PC-9 (cell line): ENCODE measurements at regions not wholly inside any gene's neighbourhood (a gene's known extent, or its start where the extent isn't known, plus 50 kb on each side); places are given as distances from the start of the nearest gene placed in this dataset.

Experiments used
- BruUV-seq: library from RNA; stranded (reverse); fragments of 400-500 nt; replicated peaks from 2 replicates; lab custom pipeline; 2021; lab: Mats Ljungman, UMichigan
- CTCF ChIA-PET: fragments of 300-600 bp; sonication (Branson Sonifier 250); formaldehyde crosslinking; loops from one replicate; lab custom pipeline; 2022; ENCODE audit warnings: antibody characterized with exemption; lab: Charles Lee
- POLR2A ChIA-PET: fragments of 300-600 bp; sonication (Branson Sonifier 250); formaldehyde crosslinking; loops from one replicate; lab custom pipeline; 2022; ENCODE audit warnings: antibody characterized with exemption; ENCODE audit not compliant: unreplicated experiment; lab: Charles Lee
- DNase-seq, 2 experiments: peaks; one replicate each; pipeline versions ENCODE4 v3.0.0 to v3.0.0-alpha.2; 2015 to 2022; ENCODE audit warnings: mixed read lengths in 1 of 2
- H2AFZ ChIP-seq: fragments of 200-600 bp; sonication (generic); 2 replicates; pipeline ENCODE4 v1.8.1; 2017; ENCODE audit warnings: antibody characterized with exemption
- H3F3A ChIP-seq: fragments of 200-600 bp; sonication (generic); 2 replicates; pipeline ENCODE4 v1.8.1; 2017; ENCODE audit warnings: antibody characterized with exemption, mild to moderate bottlenecking, low read depth; ENCODE audit not compliant: insufficient read depth
- H3K27ac ChIP-seq: fragments of 200-600 bp; sonication (generic); 2 replicates; pipeline ENCODE4 v1.6.1; 2016; ENCODE audit warnings: mixed run types
- H3K27me3 ChIP-seq: fragments of 200-600 bp; sonication (generic); 2 replicates; pipeline ENCODE4 v1.6.1; 2016; ENCODE audit warnings: low read depth, mixed run types; ENCODE audit not compliant: insufficient read depth
- H3K36me3 ChIP-seq: fragments of 200-600 bp; sonication (generic); 2 replicates; pipeline ENCODE4 v1.6.1; 2016; ENCODE audit warnings: low read depth, mixed run types
- H3K4me1 ChIP-seq: fragments of 200-600 bp; sonication (generic); replicated peaks from 2 replicates; pipeline ENCODE4 v1.6.1; 2016; ENCODE audit warnings: mixed run types; ENCODE audit not compliant: insufficient read depth
- H3K4me2 ChIP-seq: fragments of 200-600 bp; sonication (generic); 2 replicates; pipeline ENCODE4 v1.6.1; 2017; ENCODE audit warnings: mixed run types
- H3K4me3 ChIP-seq: fragments of 200-600 bp; sonication (generic); 2 replicates; pipeline ENCODE4 v1.6.1; 2016; ENCODE audit warnings: mixed run types
- H3K79me2 ChIP-seq: fragments of 200-600 bp; sonication (generic); 2 replicates; pipeline ENCODE4 v1.6.1; 2017; ENCODE audit warnings: low read depth, mixed run types
- H3K9me2 ChIP-seq: fragments of 200-600 bp; sonication (generic); 2 replicates; pipeline ENCODE4 v1.8.1; 2017; ENCODE audit warnings: mild to moderate bottlenecking; ENCODE audit not compliant: insufficient read depth
- H3K9me3 ChIP-seq: fragments of 200-600 bp; sonication (generic); 2 replicates; pipeline ENCODE4 v1.8.1; 2016; ENCODE audit warnings: low read depth; ENCODE audit not compliant: insufficient read depth
- H4K20me1 ChIP-seq: fragments of 200-600 bp; sonication (generic); 2 replicates; pipeline ENCODE4 v1.8.1; 2017; ENCODE audit not compliant: insufficient read depth
- CTCF ChIP-seq: fragments of 200-600 bp; sonication (generic); conservative IDR thresholded peaks from 2 replicates; pipeline ENCODE4 v1.6.1; 2017; ENCODE audit warnings: mixed run types, antibody characterized with exemption, mild to moderate bottlenecking, moderate library complexity
- EZH2 ChIP-seq: fragments of 200-600 bp; sonication (generic); IDR thresholded peaks from 2 replicates; pipeline ENCODE4 v1.8.0; 2017; ENCODE audit warnings: antibody characterized with exemption, low read depth
- intact Hi-C: fragments of 100-400 bp; cut with micrococcal nuclease; formaldehyde crosslinking; loops from one replicate; pipeline ENCODE4 v1.10.0; 2022; ENCODE audit not compliant: unreplicated experiment

GRCh38 chr11:95547976-95548375 lies 241.6 kb downstream of the FAM76B start:
- no TSS peak for BruUV-seq
- no peak for TF ChIP-seq CTCF
- TF ChIP-seq EZH2: no peak
- Histone ChIP-seq H3K27ac (no peak overlapping the region), H3K27me3 (no peaks in the 10 kb centered on the region), H3K9me2 (no peaks in the 10 kb centered on the region), H4K20me1 (no peaks in the 10 kb centered on the region), H3K79me2 (no peaks in the 10 kb centered on the region), H3K4me2 (no peak overlapping the region), H3K4me3 (no peak overlapping the region), H3K4me1 (no peaks in the 10 kb centered on the region), H3K9me3 (no peaks in the 10 kb centered on the region), H3F3A (no peaks in the 10 kb centered on the region), H2AFZ (no peak overlapping the region), H3K36me3 (no peaks in the 10 kb centered on the region)
- CTCF ChIA-PET: interaction anchor here (0.6 kb wide), 1 partner anchor 388 kb away, joined by 3 read pairs; no protein-coding TSS in a partner anchor
- POLR2A ChIA-PET: no interaction called here
- intact Hi-C loops: no loop called here
- no peak for DNase-seq

- intact Hi-C loops: no loop called here
- BruUV-seq: no TSS peak
- Histone ChIP-seq H3K4me1 (no peaks in the 10 kb centered on the region), H3K27ac (no peak overlapping the region), H3F3A (no peaks in the 10 kb centered on the region), H3K36me3 (no peaks in the 10 kb centered on the region), H3K27me3 (no peaks in the 10 kb centered on the region), H3K9me2 (no peaks in the 10 kb centered on the region), H2AFZ (no peak overlapping the region), H3K79me2 (no peaks in the 10 kb centered on the region), H4K20me1 (no peaks in the 10 kb centered on the region), H3K4me3 (no peak overlapping the region), H3K9me3 (no peaks in the 10 kb centered on the region), H3K4me2 (no peak overlapping the region)
- TF ChIP-seq EZH2 (no peak), CTCF (no peak)
- ChIA-PET CTCF (no interaction called here), POLR2A (no interaction called here)
- no peak for DNase-seq
Observed at GRCh38 chr11:95547186-95547585, 242.4 kb downstream of the FAM76B start.

- Histone ChIP-seq H3K4me3 (no peak overlapping the region), H3K36me3 (no peaks in the 10 kb centered on the region), H3K4me1 (no peaks in the 10 kb centered on the region), H3K4me2 (no peak overlapping the region), H3K9me2 (no peaks in the 10 kb centered on the region), H3K27me3 (no peaks in the 10 kb centered on the region), H2AFZ (no peak overlapping the region), H3F3A (no peaks in the 10 kb centered on the region), H4K20me1 (no peaks in the 10 kb centered on the region), H3K27ac (no peak overlapping the region), H3K79me2 (no peaks in the 10 kb centered on the region), H3K9me3 (no peaks in the 10 kb centered on the region)
- POLR2A ChIA-PET: interaction anchor here (0.6 kb wide), 1 partner anchor 166 kb away, joined by 9 read pairs; no protein-coding TSS in a partner anchor
- CTCF ChIA-PET: no interaction called here
- TF ChIP-seq CTCF (peak; percentile 21; the same call in 1 of the 2 replicates), EZH2 (no peak)
- BruUV-seq: no TSS peak
- no peak for DNase-seq
- intact Hi-C loops: no loop called here
Observed at GRCh38 chr11:95545116-95545875, 244.3 kb downstream of the FAM76B start.
